ENCODE measurements at regions not wholly inside any gene's neighbourhood (a gene's known extent, or its start where the extent isn't known, plus 50 kb on each side); places are given as distances from the start of the nearest gene placed in this dataset.

GRCh38 chr9:4384750-4385149 is 84.9 kb upstream of the GLIS3 start:
- no peak for DNase-seq (ENCODE audit: low spot score)

- peak; percentile 46 for DNase-seq (ENCODE audit: low spot score)
These were observed 83.0 kb upstream of the GLIS3 start for GRCh38 chr9:4382722-4383317.

- no peak for DNase-seq (ENCODE audit: low spot score)
These were observed 81.9 kb upstream of the GLIS3 start for GRCh38 chr9:4381744-4382143.

- no peak for DNase-seq (ENCODE audit: low spot score)
These were observed 80.5 kb upstream of the GLIS3 start for GRCh38 chr9:4380406-4380805.

- peak; percentile 59 for DNase-seq (ENCODE audit: low spot score)
These were observed 75.7 kb upstream of the GLIS3 start for GRCh38 chr9:4375424-4376200.

GRCh38 chr9:4371108-4371507 is 71.2 kb upstream of the GLIS3 start:
- peak; percentile 89 for DNase-seq (ENCODE audit: low spot score)

- DNase-seq (ENCODE audit: low spot score), result no peak
These were observed 70.6 kb upstream of the GLIS3 start for GRCh38 chr9:4370501-4370900.

GRCh38 chr9:4366591-4367330 is 66.9 kb upstream of the GLIS3 start:
- DNase-seq (ENCODE audit: low spot score), result peak; percentile 74

GRCh38 chr9:4365055-4365454 is 65.2 kb upstream of the GLIS3 start:
- DNase-seq (ENCODE audit: low spot score), result no peak

- no peak for DNase-seq (ENCODE audit: low spot score)
These were observed 62.4 kb upstream of the GLIS3 start for GRCh38 chr9:4362281-4362680.

GRCh38 chr9:4359016-4359415 is 59.1 kb upstream of the GLIS3 start:
- DNase-seq (ENCODE audit: low spot score), result no peak

- DNase-seq (ENCODE audit: low spot score), result no peak
These were observed 58.1 kb upstream of the GLIS3 start for GRCh38 chr9:4357929-4358328.

- DNase-seq (ENCODE audit: low spot score), result no peak
These were observed 56.4 kb upstream of the GLIS3 start for GRCh38 chr9:4356306-4356705.

GRCh38 chr9:4353236-4353635 is 53.4 kb upstream of the GLIS3 start:
- DNase-seq (ENCODE audit: low spot score), result peak; percentile 7

GRCh38 chr9:4349816-4350418 is 50.0 kb upstream of the GLIS3 start:
- no peak for DNase-seq (ENCODE audit: low spot score)
